ENCODE measurements at regions not wholly inside any gene's neighbourhood (a gene's known extent, or its start where the extent isn't known, plus 50 kb on each side); places are given as distances from the start of the nearest gene placed in this dataset.
A peak's percentile ranks its signal among the peaks of the same experiment; 100 is the strongest.

DNA sequence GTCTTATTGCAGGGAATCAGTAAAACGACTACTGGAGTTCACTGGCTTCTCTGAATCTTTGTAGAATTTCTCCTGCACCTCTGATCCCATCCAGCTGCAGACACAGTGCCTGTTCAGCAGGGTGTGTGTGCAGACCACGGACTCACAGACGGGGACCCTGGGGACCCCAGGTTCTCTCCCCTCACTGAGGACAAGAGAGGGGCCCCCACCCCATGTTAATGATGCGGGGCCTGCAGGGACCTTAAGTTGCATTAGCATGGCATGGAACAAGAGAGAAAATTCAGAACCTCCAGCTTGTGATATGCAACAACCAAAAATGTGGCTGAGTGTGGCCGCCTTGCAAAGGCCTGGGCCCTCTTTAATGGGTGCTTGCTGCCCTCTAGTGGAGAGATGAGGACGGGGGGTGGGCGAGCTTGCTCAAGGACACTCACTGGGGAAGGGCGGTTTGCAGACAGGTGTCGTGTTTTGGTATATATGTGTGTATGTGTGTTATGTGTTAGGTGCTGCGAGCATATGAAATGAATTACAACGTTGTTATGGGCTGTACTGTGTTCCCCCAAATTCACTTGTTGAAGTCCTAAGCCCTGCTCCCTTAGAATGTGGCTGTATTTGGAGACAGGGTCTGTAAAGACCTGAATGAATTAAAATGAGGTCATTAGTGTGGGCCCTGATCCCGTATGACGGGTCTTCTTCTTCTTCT is 84.4 kb upstream of the SEPTIN5 start (continued):
- TF ChIP-seq, protein P1, sequence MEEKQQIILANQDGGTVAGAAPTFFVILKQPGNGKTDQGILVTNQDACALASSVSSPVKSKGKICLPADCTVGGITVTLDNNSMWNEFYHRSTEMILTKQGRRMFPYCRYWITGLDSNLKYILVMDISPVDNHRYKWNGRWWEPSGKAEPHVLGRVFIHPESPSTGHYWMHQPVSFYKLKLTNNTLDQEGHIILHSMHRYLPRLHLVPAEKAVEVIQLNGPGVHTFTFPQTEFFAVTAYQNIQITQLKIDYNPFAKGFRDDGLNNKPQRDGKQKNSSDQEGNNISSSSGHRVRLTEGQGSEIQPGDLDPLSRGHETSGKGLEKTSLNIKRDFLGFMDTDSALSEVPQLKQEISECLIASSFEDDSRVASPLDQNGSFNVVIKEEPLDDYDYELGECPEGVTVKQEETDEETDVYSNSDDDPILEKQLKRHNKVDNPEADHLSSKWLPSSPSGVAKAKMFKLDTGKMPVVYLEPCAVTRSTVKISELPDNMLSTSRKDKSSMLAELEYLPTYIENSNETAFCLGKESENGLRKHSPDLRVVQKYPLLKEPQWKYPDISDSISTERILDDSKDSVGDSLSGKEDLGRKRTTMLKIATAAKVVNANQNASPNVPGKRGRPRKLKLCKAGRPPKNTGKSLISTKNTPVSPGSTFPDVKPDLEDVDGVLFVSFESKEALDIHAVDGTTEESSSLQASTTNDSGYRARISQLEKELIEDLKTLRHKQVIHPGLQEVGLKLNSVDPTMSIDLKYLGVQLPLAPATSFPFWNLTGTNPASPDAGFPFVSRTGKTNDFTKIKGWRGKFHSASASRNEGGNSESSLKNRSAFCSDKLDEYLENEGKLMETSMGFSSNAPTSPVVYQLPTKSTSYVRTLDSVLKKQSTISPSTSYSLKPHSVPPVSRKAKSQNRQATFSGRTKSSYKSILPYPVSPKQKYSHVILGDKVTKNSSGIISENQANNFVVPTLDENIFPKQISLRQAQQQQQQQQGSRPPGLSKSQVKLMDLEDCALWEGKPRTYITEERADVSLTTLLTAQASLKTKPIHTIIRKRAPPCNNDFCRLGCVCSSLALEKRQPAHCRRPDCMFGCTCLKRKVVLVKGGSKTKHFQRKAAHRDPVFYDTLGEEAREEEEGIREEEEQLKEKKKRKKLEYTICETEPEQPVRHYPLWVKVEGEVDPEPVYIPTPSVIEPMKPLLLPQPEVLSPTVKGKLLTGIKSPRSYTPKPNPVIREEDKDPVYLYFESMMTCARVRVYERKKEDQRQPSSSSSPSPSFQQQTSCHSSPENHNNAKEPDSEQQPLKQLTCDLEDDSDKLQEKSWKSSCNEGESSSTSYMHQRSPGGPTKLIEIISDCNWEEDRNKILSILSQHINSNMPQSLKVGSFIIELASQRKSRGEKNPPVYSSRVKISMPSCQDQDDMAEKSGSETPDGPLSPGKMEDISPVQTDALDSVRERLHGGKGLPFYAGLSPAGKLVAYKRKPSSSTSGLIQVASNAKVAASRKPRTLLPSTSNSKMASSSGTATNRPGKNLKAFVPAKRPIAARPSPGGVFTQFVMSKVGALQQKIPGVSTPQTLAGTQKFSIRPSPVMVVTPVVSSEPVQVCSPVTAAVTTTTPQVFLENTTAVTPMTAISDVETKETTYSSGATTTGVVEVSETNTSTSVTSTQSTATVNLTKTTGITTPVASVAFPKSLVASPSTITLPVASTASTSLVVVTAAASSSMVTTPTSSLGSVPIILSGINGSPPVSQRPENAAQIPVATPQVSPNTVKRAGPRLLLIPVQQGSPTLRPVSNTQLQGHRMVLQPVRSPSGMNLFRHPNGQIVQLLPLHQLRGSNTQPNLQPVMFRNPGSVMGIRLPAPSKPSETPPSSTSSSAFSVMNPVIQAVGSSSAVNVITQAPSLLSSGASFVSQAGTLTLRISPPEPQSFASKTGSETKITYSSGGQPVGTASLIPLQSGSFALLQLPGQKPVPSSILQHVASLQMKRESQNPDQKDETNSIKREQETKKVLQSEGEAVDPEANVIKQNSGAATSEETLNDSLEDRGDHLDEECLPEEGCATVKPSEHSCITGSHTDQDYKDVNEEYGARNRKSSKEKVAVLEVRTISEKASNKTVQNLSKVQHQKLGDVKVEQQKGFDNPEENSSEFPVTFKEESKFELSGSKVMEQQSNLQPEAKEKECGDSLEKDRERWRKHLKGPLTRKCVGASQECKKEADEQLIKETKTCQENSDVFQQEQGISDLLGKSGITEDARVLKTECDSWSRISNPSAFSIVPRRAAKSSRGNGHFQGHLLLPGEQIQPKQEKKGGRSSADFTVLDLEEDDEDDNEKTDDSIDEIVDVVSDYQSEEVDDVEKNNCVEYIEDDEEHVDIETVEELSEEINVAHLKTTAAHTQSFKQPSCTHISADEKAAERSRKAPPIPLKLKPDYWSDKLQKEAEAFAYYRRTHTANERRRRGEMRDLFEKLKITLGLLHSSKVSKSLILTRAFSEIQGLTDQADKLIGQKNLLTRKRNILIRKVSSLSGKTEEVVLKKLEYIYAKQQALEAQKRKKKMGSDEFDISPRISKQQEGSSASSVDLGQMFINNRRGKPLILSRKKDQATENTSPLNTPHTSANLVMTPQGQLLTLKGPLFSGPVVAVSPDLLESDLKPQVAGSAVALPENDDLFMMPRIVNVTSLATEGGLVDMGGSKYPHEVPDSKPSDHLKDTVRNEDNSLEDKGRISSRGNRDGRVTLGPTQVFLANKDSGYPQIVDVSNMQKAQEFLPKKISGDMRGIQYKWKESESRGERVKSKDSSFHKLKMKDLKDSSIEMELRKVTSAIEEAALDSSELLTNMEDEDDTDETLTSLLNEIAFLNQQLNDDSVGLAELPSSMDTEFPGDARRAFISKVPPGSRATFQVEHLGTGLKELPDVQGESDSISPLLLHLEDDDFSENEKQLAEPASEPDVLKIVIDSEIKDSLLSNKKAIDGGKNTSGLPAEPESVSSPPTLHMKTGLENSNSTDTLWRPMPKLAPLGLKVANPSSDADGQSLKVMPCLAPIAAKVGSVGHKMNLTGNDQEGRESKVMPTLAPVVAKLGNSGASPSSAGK (IDR thresholded peaks at IDR 0.05): no peak
- TF ChIP-seq TARDBP (IDR thresholded peaks at IDR 0.05) (peak; percentile 50; the same call in 1 of the 2 replicates), CBFB (CRISPR knock-in tag; IDR thresholded peaks at IDR 0.05) (no peak), KLF16 (IDR thresholded peaks at IDR 0.05) (peak; percentile 70; the same call in 1 of the 2 replicates), CHD1 (IDR thresholded peaks at IDR 0.05; ENCODE audit: low read length) (no peak), NCOA6 (IDR thresholded peaks at IDR 0.05) (no peak), HDAC6 (IDR thresholded peaks at IDR 0.05; ENCODE audit: low read depth, low read length) (no peak), SMAD2 (IDR thresholded peaks at IDR 0.05; ENCODE audit: low read depth, low read length) (no peak), THRAP3 (IDR thresholded peaks at IDR 0.05; ENCODE audit: borderline replicate concordance) (no peak), RB1 (IDR thresholded peaks at IDR 0.05; ENCODE audit: low read depth) (no peak), PPARD (CRISPR knock-in tag; IDR thresholded peaks at IDR 0.05) (no peak), PYGO2 (tag; IDR thresholded peaks at IDR 0.05) (no peak)
- TF ChIP-seq, protein P2, sequence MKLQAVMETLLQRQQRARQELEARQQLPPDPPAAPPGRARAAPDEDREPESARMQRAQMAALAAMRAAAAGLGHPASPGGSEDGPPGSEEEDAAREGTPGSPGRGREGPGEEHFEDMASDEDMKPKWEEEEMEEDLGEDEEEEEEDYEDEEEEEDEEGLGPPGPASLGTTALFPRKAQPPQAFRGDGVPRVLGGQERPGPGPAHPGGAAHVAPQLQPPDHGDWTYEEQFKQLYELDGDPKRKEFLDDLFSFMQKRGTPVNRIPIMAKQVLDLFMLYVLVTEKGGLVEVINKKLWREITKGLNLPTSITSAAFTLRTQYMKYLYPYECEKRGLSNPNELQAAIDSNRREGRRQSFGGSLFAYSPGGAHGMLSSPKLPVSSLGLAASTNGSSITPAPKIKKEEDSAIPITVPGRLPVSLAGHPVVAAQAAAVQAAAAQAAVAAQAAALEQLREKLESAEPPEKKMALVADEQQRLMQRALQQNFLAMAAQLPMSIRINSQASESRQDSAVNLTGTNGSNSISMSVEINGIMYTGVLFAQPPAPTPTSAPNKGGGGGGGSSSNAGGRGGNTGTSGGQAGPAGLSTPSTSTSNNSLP (IDR thresholded peaks at IDR 0.05; ENCODE audit: borderline replicate concordance, low read depth, low read length): no peak
- TF ChIP-seq, protein P3, sequence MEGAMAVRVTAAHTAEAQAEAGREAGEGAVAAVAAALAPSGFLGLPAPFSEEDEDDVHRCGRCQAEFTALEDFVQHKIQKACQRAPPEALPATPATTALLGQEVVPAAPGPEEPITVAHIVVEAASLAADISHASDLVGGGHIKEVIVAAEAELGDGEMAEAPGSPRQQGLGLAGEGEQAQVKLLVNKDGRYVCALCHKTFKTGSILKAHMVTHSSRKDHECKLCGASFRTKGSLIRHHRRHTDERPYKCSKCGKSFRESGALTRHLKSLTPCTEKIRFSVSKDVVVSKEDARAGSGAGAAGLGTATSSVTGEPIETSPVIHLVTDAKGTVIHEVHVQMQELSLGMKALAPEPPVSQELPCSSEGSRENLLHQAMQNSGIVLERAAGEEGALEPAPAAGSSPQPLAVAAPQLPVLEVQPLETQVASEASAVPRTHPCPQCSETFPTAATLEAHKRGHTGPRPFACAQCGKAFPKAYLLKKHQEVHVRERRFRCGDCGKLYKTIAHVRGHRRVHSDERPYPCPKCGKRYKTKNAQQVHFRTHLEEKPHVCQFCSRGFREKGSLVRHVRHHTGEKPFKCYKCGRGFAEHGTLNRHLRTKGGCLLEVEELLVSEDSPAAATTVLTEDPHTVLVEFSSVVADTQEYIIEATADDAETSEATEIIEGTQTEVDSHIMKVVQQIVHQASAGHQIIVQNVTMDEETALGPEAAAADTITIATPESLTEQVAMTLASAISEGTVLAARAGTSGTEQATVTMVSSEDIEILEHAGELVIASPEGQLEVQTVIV (CRISPR knock-in tag; IDR thresholded peaks at IDR 0.05; ENCODE audit: borderline replicate concordance): no peak
